Skeletal muscle cell (primary cell): ENCODE measurements at regions not wholly inside any gene's neighbourhood (a gene's known extent, or its start where the extent isn't known, plus 50 kb on each side); places are given as distances from the start of the nearest gene placed in this dataset.
A peak's percentile ranks its signal among the peaks of the same experiment; 100 is the strongest.
"Not testable (repeated sequence)": the region's sequence is repeated elsewhere in the genome, so short reads cannot be mapped to it uniquely, and the experiment has no call there.

Experiments
- DNase-seq: peaks from one replicate; pipeline ENCODE4 v3.0.0-alpha.2; 2010; ENCODE audit warnings: low read depth
- H3K4me3 ChIP-seq: 2 replicates; pipeline ENCODE4 v1.5.1; 2011; ENCODE audit warnings: low read depth, mild to moderate bottlenecking, control low read depth, low read length, moderate library complexity

DNA sequence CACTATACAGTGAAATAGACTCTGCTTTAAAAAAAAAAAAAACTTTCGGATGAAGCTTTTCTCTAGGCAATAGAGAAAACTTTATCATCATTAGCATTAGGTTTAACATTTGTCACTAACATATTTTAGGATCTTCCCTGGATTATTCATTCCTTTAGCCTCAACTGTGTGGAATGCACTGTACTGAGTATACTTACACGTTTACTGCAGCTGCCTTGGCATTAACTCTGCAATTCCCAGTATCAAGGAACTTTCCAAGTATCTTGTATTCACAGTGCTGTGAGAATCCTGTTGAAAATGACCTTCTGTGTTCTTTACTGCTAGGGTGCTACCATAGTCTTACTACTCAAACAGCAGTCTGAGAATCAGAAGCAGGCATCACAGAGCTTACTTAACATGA is 328.2 kb upstream of the COL3A1 start:
- H3K4me3 ChIP-seq: no peak overlapping the region
- DNase-seq: peak; percentile 68

DNA sequence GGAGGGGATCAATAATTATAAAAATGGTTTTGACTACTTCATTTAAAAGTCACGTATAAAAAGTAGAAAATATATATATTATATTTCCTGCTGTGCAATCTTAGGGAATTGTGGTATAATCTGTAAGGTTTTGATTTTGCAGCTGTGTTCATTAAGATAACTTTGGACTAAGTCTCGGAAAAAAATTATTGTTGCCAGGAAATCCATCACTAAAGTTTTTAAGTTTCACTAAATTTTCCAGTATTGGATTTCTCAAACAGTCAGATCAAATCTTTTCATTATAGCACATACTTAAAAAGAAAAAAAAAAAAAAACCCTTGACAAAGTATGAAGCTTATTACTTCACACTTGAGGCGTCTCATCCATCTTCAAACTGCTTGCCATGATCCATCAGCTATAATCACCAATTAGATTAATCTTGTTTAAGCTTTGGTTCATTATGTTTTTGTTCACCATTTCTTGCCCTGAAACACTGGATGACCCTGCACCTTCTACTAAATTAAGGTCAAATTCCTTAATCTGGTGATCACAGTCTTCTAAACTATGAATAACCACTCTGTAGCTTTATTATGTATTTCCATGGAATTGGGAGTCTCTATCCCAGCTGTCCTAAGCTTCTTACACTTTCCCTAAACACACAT is 326.6 kb upstream of the COL3A1 start:
- DNase-seq: no peak
- no peak overlapping the region for H3K4me3 ChIP-seq

DNA sequence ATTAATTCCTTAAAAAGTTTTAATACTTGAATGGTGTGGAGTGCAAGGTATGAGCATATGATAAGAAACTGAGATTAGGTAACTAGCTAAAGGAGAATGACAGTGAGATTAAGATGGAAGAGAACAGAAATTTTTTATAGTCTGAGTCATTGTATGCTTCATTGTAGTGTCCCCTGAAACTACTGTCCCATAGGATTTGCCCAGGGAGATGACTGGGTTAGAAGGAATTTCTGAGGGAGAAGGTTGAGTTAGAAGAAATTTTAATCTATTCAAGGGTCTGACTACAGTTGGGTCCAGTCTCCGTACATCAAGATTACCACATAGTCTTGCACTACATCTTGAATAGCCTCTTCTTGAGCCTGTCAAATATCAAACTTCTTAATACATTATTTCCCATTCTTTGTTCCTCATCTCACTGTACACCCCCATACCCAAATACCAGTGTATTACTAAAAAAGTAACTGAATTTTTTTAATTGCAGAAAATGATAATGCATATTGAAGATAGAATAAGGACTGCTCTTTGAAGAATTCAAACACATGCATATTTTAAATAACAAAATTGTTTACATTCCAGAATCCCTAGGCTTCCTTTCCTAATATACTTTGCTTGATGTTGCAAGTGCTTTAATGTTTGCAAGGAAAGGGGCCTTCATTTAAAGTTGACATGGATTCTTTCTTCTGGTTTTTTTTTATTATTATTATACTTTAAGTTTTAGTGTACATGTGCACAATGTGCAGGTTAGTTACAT is 314.3 kb upstream of the COL3A1 start:
- peak; percentile 52 for DNase-seq
- no peak overlapping the region for H3K4me3 ChIP-seq

DNA sequence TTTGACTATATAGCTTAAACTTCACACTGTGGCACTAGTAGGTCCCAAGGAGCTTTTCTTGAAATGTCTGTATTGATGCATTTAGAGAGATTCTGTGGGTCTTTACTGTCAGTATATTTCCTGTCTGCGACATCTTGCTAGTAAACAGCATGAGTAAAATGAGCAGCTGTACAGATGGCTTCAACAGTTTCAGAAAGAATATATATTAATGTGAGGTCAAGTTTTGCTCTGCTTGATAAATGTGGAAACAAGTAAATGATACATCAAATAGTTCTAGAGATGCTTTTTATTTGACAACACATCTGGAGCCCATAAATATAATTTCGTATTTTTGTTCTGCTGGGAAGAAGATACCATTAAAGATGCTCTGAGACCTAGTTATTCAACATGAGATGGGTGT is 310.9 kb upstream of the COL3A1 start:
- H3K4me3 ChIP-seq: no peak overlapping the region
- no peak for DNase-seq

DNA sequence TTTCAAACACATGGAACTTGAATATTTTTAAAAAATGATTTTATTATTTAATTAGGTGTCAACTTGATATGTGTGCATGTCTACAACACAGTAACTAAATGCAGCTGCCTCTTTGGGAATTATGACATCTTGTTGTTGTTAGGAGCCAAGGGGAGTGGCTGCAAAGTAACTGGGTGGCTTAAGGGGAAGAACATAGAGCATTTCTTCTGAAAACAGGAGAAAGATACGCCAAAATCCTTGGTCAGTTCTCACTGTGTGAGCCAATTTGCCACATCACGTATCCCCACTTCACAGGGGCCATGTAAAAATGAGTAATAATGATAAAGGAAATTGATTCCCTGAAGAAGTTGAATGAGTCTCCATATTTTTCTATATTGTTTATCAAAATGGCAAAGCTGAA is 309.8 kb upstream of the COL3A1 start:
- no peak for DNase-seq
- no peak overlapping the region for H3K4me3 ChIP-seq

DNA sequence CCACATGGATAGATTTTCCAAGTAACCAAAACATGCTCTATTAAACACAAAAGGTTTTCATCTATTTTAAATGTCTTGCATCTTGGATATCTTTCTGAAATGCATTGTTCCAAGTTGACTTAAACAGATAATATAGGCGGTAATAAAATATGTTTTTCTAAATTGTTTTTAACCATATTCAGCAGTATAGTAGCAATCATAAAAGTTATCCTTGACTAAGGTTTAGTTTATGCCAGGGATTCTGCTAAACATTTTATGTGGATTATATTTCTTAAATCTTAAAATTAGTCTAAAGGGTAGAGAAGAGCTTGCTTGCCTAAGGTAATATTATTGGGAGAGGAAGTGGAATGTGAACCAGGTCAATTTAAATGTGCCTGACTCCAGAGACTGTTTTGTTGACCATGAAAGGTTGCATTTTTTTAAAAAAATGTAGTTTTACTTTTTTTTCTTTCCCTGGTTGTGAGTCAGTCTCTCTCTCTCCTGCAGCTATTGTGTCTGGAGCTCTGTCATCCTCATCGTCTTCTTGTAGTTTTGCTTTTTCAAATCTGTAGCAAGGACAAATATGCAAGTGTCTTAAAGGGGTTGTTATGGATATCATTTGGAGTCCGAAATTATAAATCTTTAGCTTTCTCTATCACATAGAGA is 309.1 kb upstream of the COL3A1 start:
- no peak for DNase-seq
- H3K4me3 ChIP-seq: no peak overlapping the region

DNA sequence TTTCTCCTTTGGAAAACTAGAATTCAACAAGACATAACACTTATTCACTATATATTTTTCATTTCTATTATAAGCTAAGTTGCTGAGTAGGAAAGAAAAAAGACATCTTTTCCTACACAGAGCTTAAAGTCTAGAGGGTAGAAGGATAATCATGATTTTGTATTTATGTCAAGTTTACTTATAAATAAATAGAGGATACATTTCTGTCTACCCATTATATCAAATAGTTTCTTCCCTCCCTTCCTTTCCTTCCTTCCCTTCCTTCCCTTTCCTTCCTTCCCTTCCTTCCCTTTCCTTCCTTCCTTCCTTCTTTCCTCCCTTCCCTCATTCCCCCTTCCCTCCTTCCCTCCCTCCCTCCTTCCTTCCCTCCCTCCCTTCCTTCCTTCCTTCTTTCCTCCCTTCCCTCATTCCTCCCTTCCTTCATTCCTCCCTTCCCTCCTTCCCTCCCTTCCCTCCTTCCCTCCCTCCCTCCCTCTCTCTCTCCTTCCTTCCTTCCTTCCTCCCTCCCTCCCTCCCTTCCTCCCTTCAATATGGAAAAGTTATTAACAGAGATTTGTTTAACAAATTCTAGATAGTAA is 308.4 kb upstream of the COL3A1 start:
- H3K4me3 ChIP-seq: no peak overlapping the region
- DNase-seq: no peak

DNA sequence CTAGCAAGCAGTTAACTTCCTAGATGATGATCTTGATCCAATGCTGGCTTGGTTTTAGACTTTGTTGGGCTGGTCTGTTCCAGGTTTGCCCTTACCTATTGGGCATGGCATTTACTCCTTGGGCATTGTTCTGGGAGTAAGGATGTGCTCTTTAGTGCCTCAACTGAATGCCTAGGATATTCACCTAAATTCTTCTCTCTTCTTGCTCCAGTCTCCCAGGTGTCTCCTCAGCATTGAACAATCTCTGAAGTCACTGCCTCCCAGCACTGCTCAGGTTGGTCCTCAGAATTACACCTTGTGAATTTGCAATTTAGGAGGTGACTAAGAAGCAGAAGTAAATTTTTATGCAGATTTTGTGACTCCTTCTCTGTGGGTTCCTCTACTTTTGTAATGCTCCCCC is 307.7 kb upstream of the COL3A1 start:
- no peak for DNase-seq
- H3K4me3 ChIP-seq: no peak overlapping the region

DNA sequence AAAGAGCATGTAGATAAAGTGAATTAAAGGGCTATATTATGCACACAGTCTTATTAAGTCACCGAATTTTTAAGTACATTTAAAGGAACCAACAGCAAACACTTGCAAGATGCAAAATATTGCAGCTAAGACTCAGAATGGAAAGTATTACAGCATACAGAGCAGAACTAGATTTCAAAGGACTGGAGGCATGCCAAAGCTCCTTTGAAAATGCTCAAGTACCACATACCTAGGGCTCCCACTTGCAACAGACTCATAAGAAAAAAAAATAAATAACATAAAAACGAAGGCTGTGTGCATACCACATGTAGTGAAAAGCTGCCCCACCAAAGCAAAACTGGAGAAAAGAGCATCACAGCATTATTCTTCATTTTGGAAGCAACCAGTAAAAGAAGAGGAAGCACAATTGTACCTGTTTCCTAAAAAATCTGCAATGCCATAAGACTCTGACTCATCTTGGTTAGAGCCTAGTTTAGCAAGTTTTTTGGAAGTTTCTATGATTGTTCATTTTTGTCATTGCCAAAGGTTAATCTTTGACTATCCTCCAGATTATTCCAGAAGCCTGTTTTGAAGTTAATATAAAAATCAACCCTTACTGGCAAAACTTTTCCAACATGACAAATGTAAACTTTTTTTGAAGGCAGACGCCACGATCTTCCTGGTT is 306.0 kb upstream of the COL3A1 start:
- peak; percentile 77 for DNase-seq
- H3K4me3 ChIP-seq: no peak overlapping the region

DNA sequence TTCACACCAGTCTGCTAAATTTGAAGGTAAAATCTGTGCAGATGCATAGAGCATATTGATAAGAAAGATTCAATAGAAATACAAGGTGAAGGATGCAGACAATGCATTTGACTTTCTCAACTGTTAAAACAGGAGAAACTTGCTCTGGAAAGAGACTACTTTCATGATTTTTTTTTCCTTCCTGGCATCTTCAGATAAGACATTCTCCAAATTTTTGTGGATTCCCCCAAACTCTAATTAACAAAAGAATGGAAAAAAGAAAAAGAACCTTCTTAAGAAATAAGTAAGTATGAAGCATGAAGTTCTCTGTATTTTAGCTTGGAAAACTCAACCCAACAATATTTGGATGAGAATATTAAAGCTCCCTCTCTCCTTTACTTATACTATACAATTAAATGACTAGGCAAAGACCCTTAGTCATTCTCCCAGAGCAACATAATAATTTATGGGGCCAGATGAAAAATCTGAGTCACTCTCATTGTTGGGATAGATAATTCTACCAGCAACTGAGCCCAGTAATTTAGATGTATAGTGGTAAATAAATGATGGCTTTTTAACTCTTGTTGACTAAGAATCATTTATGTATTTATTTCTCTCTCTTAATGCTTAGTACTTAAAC is 298.7 kb upstream of the COL3A1 start:
- no peak overlapping the region for H3K4me3 ChIP-seq
- DNase-seq: peak; percentile 32

DNA sequence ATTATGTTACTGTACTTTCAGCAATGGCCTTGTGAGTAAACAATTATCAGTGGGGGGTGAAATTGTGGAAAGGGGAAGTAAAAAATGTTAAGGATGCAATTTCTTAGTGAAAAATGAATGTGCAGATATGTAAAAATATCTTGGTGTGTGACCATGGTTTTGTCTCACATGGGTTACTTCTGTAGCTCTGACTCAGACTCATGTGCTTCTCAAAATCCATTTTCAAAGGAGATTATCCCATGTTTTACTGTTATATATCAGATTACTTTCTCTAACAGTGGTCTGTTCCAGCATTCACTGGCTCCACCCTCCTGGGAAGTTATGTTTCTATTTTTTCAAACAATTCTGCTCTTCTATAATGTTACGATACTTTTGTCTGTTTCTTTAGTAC is 298.2 kb upstream of the COL3A1 start:
- DNase-seq: peak; percentile 34
- no peak overlapping the region for H3K4me3 ChIP-seq

DNA sequence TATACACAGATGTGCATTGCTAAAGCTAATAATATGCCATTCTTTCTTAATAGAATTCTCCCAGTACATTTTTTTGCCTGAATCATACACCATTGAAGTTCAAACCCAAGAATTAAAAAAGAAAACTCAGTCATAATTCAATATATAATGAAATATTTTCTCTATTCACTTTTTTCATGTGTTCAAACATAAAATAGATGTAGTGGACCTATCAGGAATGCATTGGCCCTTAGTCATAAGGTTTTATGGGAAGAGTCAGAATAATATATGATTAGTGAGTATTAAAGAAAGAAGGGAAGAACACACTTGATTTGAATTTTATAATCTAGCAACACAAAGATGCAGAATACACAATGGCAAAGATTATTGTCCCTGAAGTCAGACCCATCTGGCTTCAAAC is 297.0 kb upstream of the COL3A1 start:
- no peak for DNase-seq
- no peak overlapping the region for H3K4me3 ChIP-seq

DNA sequence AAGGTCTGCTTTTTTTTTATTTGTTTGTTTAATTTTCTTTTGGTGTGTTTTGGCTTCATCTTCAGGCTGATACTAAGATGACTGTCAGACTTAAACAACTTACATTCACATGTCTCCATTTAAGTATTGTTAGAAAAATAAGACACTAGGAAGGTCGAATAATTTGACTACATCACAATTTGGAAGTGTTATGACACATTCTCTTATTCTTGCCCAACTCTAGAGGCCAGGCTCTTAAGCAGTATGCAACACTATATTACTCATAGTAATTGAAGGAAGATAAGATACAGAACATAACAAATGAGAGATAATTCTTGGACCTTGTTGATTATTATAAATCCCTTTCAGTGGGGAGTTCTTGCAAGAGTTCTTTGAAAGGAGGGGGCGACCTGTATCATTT is 295.3 kb upstream of the COL3A1 start:
- H3K4me3 ChIP-seq: no peak overlapping the region
- DNase-seq: peak; percentile 66

DNA sequence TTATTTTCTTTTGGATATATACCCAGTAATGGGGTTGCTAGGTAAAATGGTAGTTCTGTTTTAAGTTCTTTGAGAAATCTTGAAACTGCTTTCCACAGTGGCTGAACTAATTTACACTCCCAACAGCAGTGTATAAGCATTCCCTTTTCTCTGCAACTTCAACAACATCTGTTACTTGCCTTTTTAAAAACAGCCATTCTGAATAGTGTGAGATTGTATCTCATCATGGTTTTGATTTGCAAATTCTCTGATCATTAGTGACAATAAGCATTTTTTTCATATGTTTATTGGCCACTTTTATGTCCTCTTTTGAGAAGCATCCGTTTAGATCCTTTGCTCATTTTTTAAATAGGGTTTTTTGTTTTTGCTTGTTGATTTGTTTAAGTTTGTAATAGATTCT is 291.3 kb upstream of the COL3A1 start:
- DNase-seq: no peak
- no peak overlapping the region for H3K4me3 ChIP-seq

DNA sequence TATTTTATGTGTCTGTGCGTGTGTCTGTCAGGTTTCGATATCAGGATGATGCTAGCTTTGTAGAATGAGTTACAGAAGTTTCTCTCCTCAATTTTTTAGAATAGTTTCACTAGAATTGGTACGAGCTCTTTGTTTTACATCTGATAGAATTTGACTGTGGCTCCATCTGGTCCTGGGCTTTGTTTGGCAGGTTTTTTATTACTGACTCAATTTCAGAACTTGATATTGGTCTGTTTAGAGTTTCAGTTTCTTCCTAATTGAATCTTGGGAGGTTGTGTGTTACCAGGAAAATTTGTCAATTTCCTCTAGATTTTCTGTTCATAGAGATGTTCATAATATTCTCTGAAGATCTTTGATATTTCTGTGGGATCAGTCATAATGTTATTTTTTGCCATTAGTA is 289.4 kb upstream of the COL3A1 start:
- DNase-seq: no peak
- H3K4me3 ChIP-seq: no peak overlapping the region

DNA sequence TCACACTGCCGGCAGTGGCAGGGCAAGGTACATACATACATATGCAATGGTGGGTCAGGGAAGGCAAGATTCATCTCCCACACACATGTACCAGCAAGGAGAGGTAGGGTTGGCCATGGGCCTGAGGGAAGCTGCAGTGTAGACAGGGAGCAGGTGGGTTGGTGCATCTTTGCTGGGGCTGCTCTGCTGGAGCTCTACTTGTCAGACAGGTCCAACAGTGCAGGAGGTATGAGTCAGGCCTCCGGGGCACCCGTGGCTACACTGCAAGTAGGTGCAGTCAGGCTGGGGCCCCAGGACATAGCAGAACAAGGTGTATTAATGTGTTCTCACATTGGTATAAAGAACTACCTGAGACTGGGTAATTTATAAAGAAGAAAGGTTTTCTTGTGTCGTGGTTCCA is 281.1 kb upstream of the COL3A1 start:
- no peak for DNase-seq
- no peak overlapping the region for H3K4me3 ChIP-seq

DNA sequence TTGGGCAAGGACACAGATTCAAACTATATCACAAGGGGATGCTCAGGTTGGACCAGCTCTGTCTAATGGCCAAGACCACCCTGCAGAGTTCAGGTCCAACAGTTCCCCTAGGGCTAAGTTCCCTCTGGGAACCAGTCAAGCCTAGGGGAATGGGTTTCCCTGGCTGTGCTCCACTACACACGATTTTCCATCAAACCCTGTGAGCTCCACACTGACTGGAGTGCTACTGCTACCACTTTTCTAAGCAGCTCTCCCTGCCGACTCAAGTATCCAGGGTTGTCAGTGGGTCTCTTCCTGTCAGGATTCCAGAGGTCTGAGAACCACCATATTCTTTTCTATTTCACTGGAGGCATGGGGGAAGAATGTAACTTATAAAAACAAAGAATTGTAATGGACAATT is 280.4 kb upstream of the COL3A1 start:
- DNase-seq: no peak
- H3K4me3 ChIP-seq: no peak overlapping the region

DNA sequence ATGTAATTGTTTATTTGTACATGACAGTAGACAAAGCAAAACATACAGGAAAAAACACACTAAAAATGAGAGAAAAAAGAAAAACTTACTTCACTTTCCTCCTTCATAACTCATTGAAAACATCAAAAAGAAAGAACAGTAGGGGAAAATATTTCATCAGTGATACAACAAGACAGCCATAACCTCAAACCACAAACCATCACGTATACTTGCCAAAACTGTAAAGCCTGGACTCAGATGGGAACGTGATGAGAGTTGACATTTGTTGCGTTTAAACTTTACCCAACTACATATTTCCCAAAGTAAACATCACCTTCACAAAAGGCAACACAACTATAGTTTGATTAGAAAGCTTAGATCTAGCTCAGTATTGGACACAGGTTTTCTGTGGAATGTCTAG is 278.2 kb upstream of the COL3A1 start:
- no peak overlapping the region for H3K4me3 ChIP-seq
- peak; percentile 74 for DNase-seq

DNA sequence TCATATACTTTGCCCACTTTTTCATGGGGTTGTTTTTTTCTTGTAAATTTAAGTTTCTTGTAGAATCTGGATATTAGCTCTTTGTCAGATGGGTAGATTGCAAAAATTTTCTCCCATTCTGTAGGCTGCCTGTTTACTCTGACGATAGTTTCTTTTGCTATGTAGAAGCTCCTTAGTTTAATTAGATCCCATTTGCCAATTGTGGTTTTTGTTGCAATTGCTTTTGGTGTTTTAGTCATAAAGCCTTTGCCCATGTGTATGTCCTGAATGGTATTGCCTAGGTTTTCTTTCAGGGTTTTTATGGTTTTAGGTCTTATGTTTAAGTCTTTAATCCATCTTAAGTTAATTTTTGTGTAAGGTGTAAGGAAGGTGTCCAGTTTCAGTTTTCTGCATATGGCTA is 276.0 kb upstream of the COL3A1 start:
- not testable (repeated sequence) for H3K4me3 ChIP-seq, DNase-seq

DNA sequence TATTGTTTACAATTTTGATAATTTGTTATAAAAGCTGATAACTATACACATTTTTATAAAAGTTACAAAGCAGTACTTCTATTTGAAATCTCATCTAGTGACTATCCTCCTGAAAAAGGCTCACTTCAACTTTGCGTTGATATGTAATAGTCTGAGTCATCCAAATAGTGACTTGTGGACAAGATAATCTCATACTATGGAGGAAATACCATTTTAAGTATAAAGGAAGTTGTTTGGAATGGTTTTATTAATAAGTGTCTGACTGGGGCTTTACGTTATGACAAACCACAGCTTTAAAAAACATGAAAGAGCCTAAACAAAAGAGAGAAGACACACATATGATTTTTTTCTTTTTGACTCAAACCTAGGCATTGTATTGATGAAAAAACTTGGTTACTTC is 272.3 kb upstream of the COL3A1 start:
- no peak overlapping the region for H3K4me3 ChIP-seq
- DNase-seq: peak; percentile 29
